SK-N-SH (cell line): ENCODE measurements at regions not wholly inside any gene's neighbourhood (a gene's known extent, or its start where the extent isn't known, plus 50 kb on each side); places are given as distances from the start of the nearest gene placed in this dataset.

ENCODE experiments used
- CTCF ChIA-PET: fragments of 300-600, 350-600 bp; formaldehyde crosslinking; extraction: SDS; loops from one replicate; lab custom pipeline; 2021; lab: Yijun Ruan, JAX
- POLR2A ChIA-PET: fragments of 350-600 bp; sonication (Branson Sonifier 250); formaldehyde crosslinking; extraction: SDS; loops from one replicate; lab custom pipeline; 2020; ENCODE audit warnings: antibody characterized with exemption, inconsistent platforms; lab: Yijun Ruan, JAX
- DNase-seq: peaks from one replicate; pipeline ENCODE4 v3.0.0; 2012
- H2AFZ ChIP-seq: fragments of 200-600 bp; sonication (generic); 2 replicates; pipeline ENCODE4 v1.8.1; 2016; ENCODE audit warnings: antibody characterized with exemption, mild to moderate bottlenecking, low read depth
- H3F3A ChIP-seq: fragments of 200-600 bp; sonication (generic); replicated peaks from 2 replicates; pipeline ENCODE3; 2016; ENCODE audit warnings: antibody characterized with exemption, mild to moderate bottlenecking; ENCODE audit not compliant: insufficient read depth
- H3K27ac ChIP-seq, 2 experiments: fragments of 200-500 bp in 1 of 2; fragments of 200-600 bp in 1 of 2; sonication (Bioruptor generic) in 1 of 2; sonication (generic), shearing (Covaris generic) in 1 of 2; 2 replicates each; pipeline versions ENCODE4 v1.5.1 to v1.6.1; 2014 to 2016; ENCODE audit warnings: low read depth in 2 of 2, inconsistent platforms in 1 of 2, low read length in 1 of 2, mild to moderate bottlenecking in 1 of 2, mixed read lengths in 1 of 2
- H3K27me3 ChIP-seq: fragments of 200-600 bp; sonication (generic), shearing (Covaris generic); 2 replicates; pipeline ENCODE4 v1.6.1; 2016; ENCODE audit warnings: mixed run types; ENCODE audit not compliant: insufficient read depth
- H3K36me3 ChIP-seq, 2 experiments: fragments of 200-500 bp in 1 of 2; fragments of 200-600 bp in 1 of 2; sonication (Bioruptor generic) in 1 of 2; sonication (generic) in 1 of 2; replicated peaks in 1 of 2; 2 replicates each; pipeline versions ENCODE3 to v1.5.1; 2014 to 2016; ENCODE audit warnings: low read length in 1 of 2, mild to moderate bottlenecking in 1 of 2; ENCODE audit not compliant: insufficient read depth in 2 of 2, control insufficient read depth in 1 of 2
- H3K4me1 ChIP-seq, 2 experiments: fragments of 200-500 bp in 1 of 2; fragments of 200-600 bp in 1 of 2; sonication (Bioruptor generic) in 1 of 2; sonication (generic), shearing (Covaris generic) in 1 of 2; 2 replicates each; pipeline versions ENCODE4 v1.5.1 to v1.6.1; 2014 to 2016; ENCODE audit warnings: low read depth in 1 of 2, low read length in 1 of 2, mixed run types in 1 of 2; ENCODE audit not compliant: insufficient read depth in 2 of 2, control insufficient read depth in 1 of 2
- H3K4me2 ChIP-seq: fragments of 200-600 bp; sonication (generic), shearing (Covaris generic); 2 replicates; pipeline ENCODE4 v1.6.1; 2017; ENCODE audit warnings: mixed run types
- H3K4me3 ChIP-seq, 2 experiments: fragments of 200-500 bp in 1 of 2; fragments of 200-600 bp in 1 of 2; sonication (Bioruptor generic) in 1 of 2; sonication (generic), shearing (Covaris generic) in 1 of 2; 2 replicates each; pipeline versions ENCODE4 v1.5.1 to v1.8.1; 2014 to 2016; ENCODE audit warnings: low read depth in 2 of 2, inconsistent platforms in 1 of 2, low read length in 1 of 2, mild to moderate bottlenecking in 1 of 2, mixed read lengths in 1 of 2, moderate library complexity in 1 of 2
- H3K79me2 ChIP-seq: fragments of 200-600 bp; sonication (generic); 2 replicates; pipeline ENCODE4 v1.8.1; 2017; ENCODE audit warnings: mild to moderate bottlenecking; ENCODE audit not compliant: insufficient read depth
- H3K9ac ChIP-seq: fragments of 200-600 bp; sonication (generic); 2 replicates; pipeline ENCODE4 v1.6.1; 2017; ENCODE audit warnings: mixed run types
- H3K9me2 ChIP-seq: fragments of 200-600 bp; sonication (generic); 2 replicates; pipeline ENCODE4 v1.6.1; 2017; ENCODE audit warnings: mixed run types
- H3K9me3 ChIP-seq: fragments of 200-600 bp; sonication (generic); 2 replicates; pipeline ENCODE4 v1.6.1; 2017; ENCODE audit warnings: mixed run types, mild to moderate bottlenecking, moderate library complexity
- H4K20me1 ChIP-seq: fragments of 200-600 bp; sonication (generic); 2 replicates; pipeline ENCODE4 v1.6.1; 2017; ENCODE audit warnings: mild to moderate bottlenecking, mixed run types; ENCODE audit not compliant: insufficient read depth
- CTCF ChIP-seq: fragments of 200-600 bp; sonication (generic); IDR thresholded peaks from 2 replicates; pipeline ENCODE4 v1.6.1; 2017; ENCODE audit warnings: antibody characterized with exemption, mild to moderate bottlenecking, moderate library complexity
- EP300 ChIP-seq, 2 experiments: IDR thresholded peaks; 2 replicates each; pipeline versions ENCODE4 v1.4.0 to v1.6.1; 2012; ENCODE audit warnings: borderline replicate concordance in 1 of 2, low read depth in 1 of 2, low read length in 1 of 2
- FOXJ3 ChIP-seq: sonication (generic); formaldehyde crosslinking; IDR thresholded peaks from 2 replicates; pipeline ENCODE4 v1.5.1; 2020; ENCODE audit warnings: mild to moderate bottlenecking, missing genetic modification reagents
- FOXM1 ChIP-seq: IDR thresholded peaks from 2 replicates; pipeline ENCODE4 v1.4.0; 2012; ENCODE audit warnings: low read depth, mild to moderate bottlenecking
- GABPA ChIP-seq: IDR thresholded peaks from 2 replicates; pipeline ENCODE4 v1.4.0; 2012; ENCODE audit warnings: low read depth, mild to moderate bottlenecking
- JUND ChIP-seq: IDR thresholded peaks from 2 replicates; pipeline ENCODE4 v1.4.0; 2012
- MXI1 ChIP-seq: IDR thresholded peaks from 2 replicates; pipeline ENCODE4 v1.6.1; 2012; ENCODE audit warnings: mild to moderate bottlenecking, low read depth, low read length, improper control_type of control experiment
- NFIC ChIP-seq: IDR thresholded peaks from 2 replicates; pipeline ENCODE4 v1.4.0; 2012; ENCODE audit warnings: borderline replicate concordance
- PBX3 ChIP-seq: IDR thresholded peaks from 2 replicates; pipeline ENCODE4; 2012
- RAD21 ChIP-seq: IDR thresholded peaks from 2 replicates; pipeline ENCODE4 v1.6.1; 2012; ENCODE audit warnings: mild to moderate bottlenecking, low read length
- RCOR1 ChIP-seq: fragments of 150-350 bp; IDR thresholded peaks from 2 replicates; pipeline ENCODE4 v1.6.1; 2017; ENCODE audit warnings: antibody characterized with exemption, low read length
- RFX5 ChIP-seq: IDR thresholded peaks from 2 replicates; pipeline ENCODE4 v1.6.1; 2012; ENCODE audit warnings: mild to moderate bottlenecking, improper control_type of control experiment, low read length
- RXRA ChIP-seq: IDR thresholded peaks from 2 replicates; pipeline ENCODE4 v1.4.0; 2012; ENCODE audit warnings: low read depth, mild to moderate bottlenecking, borderline replicate concordance
- SIN3A ChIP-seq: IDR thresholded peaks from 2 replicates; pipeline ENCODE4 v1.6.1; 2012; ENCODE audit warnings: low read depth, mild to moderate bottlenecking, low read length, moderate library complexity, borderline replicate concordance
- SMC3 ChIP-seq: IDR thresholded peaks from 2 replicates; pipeline ENCODE4 v1.6.1; 2012; ENCODE audit warnings: low read depth, low read length, improper control_type of control experiment
- TCF12 ChIP-seq: IDR thresholded peaks from 2 replicates; pipeline ENCODE4 v1.4.0; 2012
- USF1 ChIP-seq: IDR thresholded peaks from 2 replicates; pipeline ENCODE4 v1.4.0; 2012; ENCODE audit warnings: low read depth, borderline replicate concordance
- USF2 ChIP-seq: fragments of 150-350 bp; IDR thresholded peaks from 2 replicates; pipeline ENCODE4 v1.6.1; 2017; ENCODE audit warnings: antibody characterized with exemption, low read length, low read depth, borderline replicate concordance
- WGBS: methylation state at CpG from one replicate; pipeline ENCODE4 v1.1.6; 2017; ENCODE audit warnings: low lambda C conversion rate; 5-methylcytosine and 5-hydroxymethylcytosine counted together

- DNase-seq = peak; percentile 49
- no peaks in the 10 kb centered on the region for H3K27me3 ChIP-seq
- CTCF ChIA-PET = interaction anchor here (1.1 to 1.7 kb wide), 3 partner anchors 11 to 17 kb away, joined by 3 to 4 read pairs (median 4); no protein-coding TSS in a partner anchor
- POLR2A ChIA-PET = no interaction called here
- no peaks in the 10 kb centered on the region for H3K9me3 ChIP-seq
- H4K20me1 ChIP-seq = no peaks in the 10 kb centered on the region
- no peaks in the 10 kb centered on the region for H3K79me2 ChIP-seq
- H3K9ac ChIP-seq = no peak overlapping the region
- WGBS = 47% methylated on average over 16 of the region's 16 CpGs
- no peaks in the 10 kb centered on the region for H3K9me2 ChIP-seq
- no peaks in the 10 kb centered on the region for H3F3A ChIP-seq
- no peak overlapping the region for H3K27ac ChIP-seq
- no peaks in the 10 kb centered on the region for H3K36me3 ChIP-seq
- H3K4me3 ChIP-seq = no peak overlapping the region; a peak in 1 of 4 replicates
- H3K4me2 ChIP-seq = no peak overlapping the region
- H2AFZ ChIP-seq = no peak overlapping the region
- H3K4me1 ChIP-seq = peaks cover 0 to 8% of the 10 kb centered on the region in 2 experiments; a peak in 1 of 4 replicates
- no peak for TF ChIP-seq USF1
- no peak for TF ChIP-seq RFX5
- TF ChIP-seq EP300 (IDR thresholded peaks at IDR 0.05; ENCODE audit: borderline replicate concordance in 1 of 2, low read depth in 1 of 2, low read length in 1 of 2) = peak in 1 of 2 experiments; percentile 31; a peak in 1 of 4 replicates
- TF ChIP-seq RAD21 = peak; percentile 32
- no peak for TF ChIP-seq JUND
- no peak for TF ChIP-seq RXRA
Measured at GRCh38 chr9:13744261-13744901, 464.9 kb upstream of the MPDZ start.

- CTCF ChIA-PET = no interaction called here
- no peak overlapping the region for H2AFZ ChIP-seq
Measured at GRCh38 chr9:13737885-13738284, 458.4 kb upstream of the MPDZ start.

More at GRCh38 chr9:13737885-13738284, 458.4 kb upstream of the MPDZ start:
- Histone ChIP-seq H3F3A (no peaks in the 10 kb centered on the region), H3K4me1 (no peaks in the 10 kb centered on the region), H4K20me1 (no peaks in the 10 kb centered on the region), H3K9ac (no peak overlapping the region), H3K4me3 (no peak overlapping the region), H3K36me3 (no peaks in the 10 kb centered on the region), H3K9me3 (no peaks in the 10 kb centered on the region), H3K27me3 (no peaks in the 10 kb centered on the region), H3K79me2 (no peaks in the 10 kb centered on the region), H3K4me2 (no peak overlapping the region), H3K27ac (no peak overlapping the region), H3K9me2 (no peaks in the 10 kb centered on the region)
- DNase-seq = no peak
- TF ChIP-seq CTCF (no peak), RFX5 (no peak), USF2 (no peak), SIN3A (no peak), MXI1 (no peak), PBX3 (no peak), FOXM1 (no peak), RXRA (no peak), GABPA (no peak), NFIC (no peak), JUND (no peak), EP300 (IDR thresholded peaks at IDR 0.05; ENCODE audit: borderline replicate concordance in 1 of 2, low read depth in 1 of 2, low read length in 1 of 2) (no peak), RCOR1 (no peak), TCF12 (no peak), SMC3 (no peak), FOXJ3 (CRISPR knock-in tag) (no peak)
- POLR2A ChIA-PET = interaction anchor here (0.7 kb wide), 1 partner anchor 530 kb away, joined by 4 read pairs; no protein-coding TSS in a partner anchor
